IPS-NIHi11 (cell line): ENCODE measurements at regions not wholly inside any gene's neighbourhood (a gene's known extent, or its start where the extent isn't known, plus 50 kb on each side); places are given as distances from the start of the nearest gene placed in this dataset.

Experiments used
- DNase-seq: peaks from one replicate; pipeline ENCODE4 v3.0.0; 2012; ENCODE audit warnings: mixed read lengths, low spot score

DNA sequence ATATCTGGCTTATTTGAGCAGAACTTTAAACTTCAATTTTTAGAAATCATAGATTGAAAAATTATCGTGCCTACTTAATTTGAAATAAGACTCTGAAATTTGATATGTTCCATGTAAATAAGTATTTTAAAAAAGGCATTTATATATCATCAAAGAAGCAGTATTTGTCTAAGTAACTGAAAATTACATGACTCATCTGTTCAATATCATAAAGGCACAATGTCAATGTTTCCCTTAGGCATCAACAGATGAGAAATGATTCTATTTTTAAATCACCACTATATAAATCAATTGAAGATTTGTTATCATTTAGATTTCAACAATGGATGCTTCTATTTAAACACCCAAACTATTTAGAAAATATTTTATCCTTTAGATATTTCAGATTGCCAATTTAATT lies 142.9 kb upstream of the POU5F2 start:
- DNase-seq, result no peak

DNA sequence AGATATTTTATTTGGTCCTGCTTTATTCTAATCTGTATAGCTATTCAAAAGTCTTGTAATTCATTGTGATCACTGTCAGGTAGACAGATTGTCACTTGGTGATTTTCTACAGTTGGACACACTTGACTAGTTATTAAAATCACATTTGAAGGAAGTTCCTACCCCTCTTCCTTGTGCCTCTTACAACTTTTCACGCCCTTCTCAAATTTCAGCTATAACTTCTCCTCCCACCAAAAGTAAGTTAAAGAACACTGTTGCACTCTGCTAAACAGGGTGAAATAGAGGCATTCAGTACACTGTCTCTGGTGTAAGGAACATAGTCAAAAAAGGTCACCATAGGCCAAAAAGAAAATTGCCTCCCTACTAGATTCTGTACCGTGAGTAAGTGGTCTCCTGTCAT lies 142.1 kb upstream of the POU5F2 start:
- peak; percentile 8 for DNase-seq

DNA sequence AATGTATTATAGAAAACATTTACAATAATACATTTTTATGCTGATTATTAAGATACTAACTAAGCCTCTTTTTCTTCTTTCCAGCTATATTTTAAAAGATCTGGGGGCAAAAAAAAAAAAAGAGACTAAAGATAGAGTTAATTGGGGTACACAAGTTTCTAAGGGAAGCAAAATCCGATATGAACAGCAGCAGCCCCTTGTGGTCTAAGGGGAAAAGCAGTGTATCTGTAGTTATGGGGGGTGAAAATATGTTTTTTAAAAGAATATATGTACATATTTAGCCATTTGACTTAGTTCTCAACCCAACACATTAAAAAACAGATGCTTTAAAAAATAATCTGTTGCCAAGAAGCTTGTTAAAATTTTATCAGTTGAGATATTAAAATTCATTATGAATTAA lies 134.3 kb upstream of the POU5F2 start:
- DNase-seq, result no peak

DNA sequence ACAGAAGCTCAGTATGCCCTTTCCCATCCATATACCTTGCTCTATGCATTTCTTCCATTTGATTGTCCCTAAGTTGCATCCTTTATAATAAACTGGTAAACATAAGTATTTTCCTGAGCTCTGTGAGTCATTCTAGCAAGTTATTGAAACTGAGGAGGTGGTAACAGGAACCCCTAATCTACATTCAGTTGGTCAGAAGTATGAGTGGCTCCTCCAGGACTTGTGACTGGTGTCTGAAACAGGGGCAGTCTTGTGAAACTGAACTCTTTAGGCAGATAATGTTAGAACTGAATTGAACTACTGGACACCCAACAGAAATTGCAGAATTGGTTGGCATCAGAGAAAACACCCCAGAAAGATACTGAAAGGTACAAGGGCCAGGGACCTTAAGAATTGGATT lies 133.1 kb upstream of the POU5F2 start:
- DNase-seq, result no peak

DNA sequence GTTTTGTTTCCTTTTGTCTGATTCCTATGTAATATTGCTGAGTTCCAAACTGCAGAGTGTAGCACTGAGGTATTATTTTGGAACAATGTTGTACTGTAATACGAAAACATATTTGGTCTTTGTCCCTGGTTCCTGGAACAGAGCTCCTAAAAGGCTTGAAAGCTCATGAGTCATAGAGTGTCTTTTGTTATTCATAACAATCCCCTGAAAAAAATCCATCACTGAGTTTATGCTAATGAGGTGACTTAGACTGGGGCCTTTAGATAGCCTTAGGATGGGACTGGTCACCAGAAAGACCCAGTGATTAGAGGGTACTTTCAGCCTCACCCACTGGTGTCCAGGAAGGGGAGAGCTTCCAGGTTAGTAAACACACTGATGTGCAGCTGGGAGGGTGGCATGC lies 132.7 kb upstream of the POU5F2 start:
- no peak for DNase-seq

DNA sequence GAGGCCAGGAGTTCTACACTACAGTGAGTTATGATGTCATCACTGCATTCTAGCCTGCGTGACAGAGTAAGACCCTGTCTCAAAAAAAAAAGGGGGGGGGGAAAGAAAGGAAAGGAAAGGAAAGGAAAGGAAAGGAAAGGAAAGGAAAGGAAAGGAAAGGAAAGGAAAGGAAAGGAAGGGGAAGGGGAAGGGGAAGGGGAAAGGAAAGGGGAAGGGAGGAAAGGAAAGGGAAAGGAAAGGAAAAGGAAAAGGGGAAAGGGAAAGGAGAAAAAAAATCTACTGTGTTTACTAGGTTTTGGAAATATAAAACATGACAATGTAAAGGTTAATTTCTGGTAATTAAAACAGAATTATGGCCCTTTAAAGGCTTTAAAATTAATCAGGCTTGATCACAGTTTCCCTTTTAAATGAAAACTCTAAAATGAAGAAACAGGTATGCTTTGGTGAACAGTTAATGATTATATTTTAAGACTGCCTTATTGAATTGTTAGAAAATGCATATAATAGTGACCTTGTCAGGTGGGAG lies 131.9 kb upstream of the POU5F2 start:
- DNase-seq, result no peak

DNA sequence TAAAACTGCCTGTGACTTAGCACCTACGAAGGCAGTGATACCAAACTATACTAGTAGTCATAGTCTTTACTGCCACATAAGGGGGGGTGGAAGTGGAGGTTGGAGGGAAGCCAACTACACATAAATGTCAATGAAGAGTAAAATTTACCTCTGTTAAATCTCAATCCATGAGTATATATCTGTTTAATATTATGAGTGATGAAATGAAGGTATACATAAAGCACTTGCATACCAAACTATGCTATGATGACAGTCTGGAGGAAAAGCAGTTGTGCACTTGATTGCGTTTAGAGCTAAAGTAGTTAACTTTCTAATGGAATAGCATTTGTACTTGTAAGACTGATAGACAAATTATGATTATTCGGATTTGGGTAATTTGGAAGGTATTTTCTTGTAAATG lies 129.2 kb upstream of the POU5F2 start:
- no peak for DNase-seq

DNA sequence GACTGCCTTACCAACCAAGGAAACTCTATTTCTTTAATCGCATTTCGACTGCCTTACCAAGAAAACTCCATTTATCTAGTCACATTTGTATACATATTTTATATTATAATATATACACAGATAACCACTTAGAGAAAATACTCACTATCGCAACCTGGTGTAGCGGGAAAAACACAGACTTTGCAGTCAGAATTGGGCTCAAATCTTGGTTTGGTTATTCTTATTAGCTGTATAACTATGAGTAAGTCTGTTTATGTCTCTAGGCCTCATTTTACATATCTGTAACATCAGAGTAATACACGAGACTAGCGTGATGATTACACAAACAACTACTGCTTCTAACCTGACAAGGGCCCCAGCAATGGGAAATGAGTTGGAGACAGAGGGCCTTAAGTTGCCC lies 127.5 kb upstream of the POU5F2 start:
- no peak for DNase-seq

DNA sequence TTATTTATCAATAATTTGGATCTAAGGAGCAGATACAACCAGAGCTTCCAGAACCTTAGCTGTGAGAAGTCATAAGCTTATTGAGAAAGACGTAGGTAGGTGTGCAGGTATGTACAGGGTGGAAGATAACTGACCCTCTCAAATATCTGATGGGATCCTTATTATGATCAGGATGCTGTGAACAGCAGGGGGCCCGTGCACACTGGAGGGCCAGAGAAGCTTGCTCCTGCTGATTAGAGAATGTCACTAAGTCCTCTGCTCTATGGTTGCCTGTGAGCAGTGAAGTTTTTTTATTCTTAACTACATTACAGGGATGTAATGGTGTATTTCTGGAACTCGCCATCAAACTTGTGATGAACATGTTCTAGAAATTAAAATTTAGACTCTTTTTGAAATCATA lies 108.9 kb upstream of the POU5F2 start:
- no peak for DNase-seq

DNA sequence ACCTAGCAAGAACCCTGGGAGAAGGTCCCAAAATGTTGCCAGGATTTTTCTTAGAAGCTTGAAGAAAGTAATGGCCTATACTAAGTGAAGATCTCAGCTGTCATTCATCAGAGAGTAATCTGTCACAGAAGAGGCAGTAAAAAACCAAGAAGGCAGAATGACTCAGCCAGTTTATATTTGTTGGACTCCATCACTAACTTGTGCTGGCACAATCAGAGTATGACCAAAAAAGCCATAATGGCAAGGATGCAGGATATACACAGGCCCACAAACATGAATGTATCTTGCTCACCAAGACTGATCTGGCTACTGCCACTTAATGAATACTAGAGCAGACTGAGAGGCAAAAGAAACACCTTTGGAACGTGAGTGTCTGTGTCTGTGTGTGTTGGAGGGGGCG lies 104.0 kb upstream of the POU5F2 start:
- DNase-seq, result no peak

DNA sequence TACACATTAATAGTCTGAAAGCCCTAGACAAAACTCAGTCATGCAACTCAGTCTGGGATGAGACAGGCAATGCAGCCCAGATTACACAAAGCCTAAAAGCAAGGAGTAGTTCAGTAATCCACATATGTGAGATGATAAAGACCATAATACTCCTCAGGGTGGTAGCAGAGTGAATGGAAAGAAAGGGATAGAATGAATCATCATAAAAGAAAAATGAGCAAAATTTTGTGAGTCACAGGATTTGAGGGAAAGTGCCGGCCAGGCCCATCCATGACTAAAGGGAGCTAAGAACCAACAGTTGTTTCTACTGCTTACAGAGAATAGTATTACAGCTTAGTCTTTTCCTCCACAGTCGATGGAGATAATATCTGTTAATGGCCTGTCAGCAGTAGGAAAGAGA lies 90.0 kb upstream of the POU5F2 start:
- DNase-seq, result no peak

DNA sequence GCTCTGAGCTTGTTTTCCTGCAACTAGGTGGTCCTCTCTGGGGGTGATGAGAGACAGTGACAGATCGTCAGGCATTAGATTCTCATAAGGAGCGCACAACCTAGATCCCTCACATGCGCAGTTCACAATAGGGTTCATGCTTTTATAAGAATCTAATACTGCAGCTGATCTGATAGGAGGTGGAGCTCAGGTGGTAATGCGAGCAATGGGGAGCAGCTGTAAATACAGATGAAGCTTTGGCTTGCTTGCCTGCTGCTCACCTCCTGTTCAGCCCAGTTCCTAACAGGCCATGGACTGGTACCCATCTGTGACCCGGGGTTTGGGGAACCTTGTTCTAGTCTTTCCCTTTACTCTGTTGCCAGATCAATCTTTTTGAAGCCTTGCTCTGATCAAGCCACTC lies 89.5 kb upstream of the POU5F2 start:
- DNase-seq, result no peak

DNA sequence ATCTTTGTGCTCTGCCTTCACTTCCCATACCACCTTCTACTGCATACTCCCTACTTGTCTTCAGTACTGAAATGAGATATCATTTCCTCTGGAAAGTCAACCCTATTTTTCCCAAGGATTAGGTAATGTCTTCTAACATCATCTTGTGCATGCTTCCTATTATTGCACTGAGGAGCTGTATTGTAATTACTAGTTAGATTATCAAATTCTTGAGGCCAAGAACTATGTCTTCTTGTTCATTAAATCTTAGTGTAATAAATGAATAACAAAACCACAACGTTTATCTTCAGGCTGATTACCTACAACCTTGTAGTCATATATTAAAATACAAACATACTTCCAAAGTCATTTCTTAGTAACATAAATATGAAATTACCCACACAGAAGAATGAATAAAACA lies 87.9 kb upstream of the POU5F2 start:
- no peak for DNase-seq

DNA sequence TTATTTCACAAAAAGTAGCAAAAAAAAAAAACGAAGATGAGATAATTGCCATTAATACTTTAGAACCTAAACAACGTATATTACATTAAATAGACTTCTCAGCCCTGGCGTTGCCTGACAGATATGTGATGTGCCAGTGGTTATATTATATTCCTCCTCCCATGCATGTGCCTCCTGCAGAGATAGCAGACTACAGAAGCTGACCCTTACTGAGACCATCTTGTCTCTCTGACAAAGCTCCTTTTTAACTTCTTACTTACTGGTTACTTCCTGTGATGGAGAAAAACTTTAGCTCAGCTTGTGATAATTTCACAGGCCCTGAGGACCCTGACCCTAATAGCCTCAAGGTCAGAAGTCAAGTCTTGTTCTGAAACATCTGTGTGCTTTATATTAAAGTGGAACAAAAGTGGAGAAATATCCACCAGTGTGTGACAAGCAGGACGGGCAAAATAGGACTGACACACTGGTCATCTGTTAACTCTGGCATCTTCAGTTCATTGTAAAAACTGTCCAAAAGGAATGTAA lies 80.6 kb upstream of the POU5F2 start:
- DNase-seq, result no peak

DNA sequence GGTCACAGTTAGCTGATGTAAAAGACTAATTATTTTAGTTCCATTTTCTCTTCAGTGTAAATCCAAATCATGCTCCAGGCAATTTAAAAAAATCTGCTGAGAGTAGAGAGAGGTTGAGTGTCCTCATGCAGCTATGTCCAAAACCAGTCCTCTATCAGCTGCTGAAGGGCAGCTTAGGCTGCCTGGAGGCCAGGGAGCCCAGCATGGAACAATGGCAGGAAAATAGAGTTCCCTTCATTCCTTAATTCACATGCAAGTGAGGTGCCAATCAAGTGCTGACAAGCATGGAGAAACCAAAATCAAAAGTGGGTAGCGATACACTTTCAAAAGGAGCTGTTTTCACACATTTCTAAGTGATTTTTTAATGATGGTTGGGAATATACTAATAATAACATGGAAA lies 78.3 kb upstream of the POU5F2 start:
- peak; percentile 23 for DNase-seq

DNA sequence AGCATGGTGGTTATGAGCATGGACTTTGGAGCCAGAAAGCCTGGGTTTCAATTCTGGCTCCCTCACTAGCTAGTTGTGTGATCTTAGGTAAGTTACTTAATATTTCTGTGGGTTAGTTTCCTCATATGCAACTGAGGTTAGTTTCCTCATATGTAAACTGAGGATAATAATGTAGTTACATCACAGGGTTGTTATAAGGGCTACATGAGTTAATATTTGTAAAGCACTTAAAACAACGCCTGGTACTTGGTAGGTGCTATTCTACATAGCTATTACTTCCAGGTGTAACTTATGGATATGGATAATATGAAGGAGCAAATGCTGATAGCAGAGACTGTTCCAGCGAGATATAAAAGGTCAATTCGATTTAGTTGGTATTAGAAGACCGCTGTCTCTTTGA lies 69.4 kb upstream of the POU5F2 start:
- DNase-seq, result no peak

DNA sequence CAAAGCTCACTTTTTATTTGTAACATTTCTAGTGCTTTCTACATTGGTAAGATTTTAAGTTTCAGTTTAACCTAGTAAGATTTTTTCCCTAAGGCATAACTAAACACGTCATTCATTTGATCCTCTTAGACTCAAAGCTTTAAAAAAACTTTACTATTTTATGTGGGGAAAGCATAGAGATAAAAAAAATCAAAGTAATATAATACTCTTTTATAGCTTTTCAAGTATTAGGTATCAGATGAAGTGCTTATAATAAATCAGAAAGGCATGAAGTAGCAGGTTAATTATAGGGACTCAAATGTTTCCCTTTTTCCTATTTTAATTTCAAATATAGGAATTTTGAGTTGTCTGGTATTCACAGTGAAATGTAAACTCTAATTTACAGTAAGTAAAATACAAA lies 68.0 kb upstream of the POU5F2 start:
- DNase-seq, result no peak

DNA sequence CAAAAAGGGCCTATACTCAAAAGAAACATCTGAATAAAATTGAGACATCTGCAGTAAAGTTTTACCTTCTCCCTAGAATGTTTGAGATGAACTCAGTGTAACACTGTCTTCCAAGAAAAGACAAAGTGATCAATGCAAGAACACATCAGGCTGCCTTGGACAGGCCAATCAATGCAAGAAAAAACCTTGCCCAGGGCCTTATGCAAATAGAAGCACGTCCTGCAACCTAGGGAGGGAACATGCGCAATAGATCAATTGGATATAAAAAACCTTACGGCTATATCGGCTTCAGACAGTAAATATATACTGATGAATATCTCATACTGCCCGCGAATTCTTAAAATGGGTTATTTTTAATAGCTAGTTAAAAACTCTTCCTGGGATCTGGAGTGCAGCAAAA lies 66.4 kb upstream of the POU5F2 start:
- no peak for DNase-seq

DNA sequence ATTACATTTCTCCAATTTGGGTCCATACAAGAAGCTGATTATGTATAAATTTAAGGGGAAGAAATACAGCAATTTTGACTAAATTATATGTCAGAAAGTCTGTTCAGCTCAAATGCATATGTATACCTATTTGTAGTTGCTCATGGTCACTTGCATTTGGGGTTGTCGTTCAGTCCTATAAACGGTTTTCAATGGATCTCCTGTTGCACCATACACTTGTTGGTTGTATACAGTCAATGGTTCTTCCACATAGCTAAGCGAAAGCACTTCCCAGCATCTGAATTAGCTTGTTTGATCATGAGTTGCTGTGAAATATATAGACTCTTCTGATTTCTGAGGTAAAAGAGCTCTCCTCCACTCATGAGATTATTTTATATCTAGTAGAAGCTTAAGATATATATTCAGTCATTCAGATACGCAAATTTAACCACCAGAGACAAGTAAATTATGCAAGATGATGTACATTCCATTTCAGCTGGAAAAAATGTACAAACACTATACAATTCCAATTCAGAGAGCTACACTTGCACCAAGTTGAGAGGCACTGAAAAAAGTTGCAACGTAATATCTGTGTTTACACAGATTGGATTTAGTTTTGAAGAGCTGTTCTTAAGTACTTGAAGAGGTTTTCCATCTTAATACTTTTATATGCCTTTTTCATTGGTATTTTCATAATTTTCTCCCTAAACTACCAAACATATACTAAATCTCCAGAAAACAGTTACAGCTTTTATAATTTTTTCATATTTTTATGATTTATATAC lies 64.4 kb upstream of the POU5F2 start:
- DNase-seq, result no peak

DNA sequence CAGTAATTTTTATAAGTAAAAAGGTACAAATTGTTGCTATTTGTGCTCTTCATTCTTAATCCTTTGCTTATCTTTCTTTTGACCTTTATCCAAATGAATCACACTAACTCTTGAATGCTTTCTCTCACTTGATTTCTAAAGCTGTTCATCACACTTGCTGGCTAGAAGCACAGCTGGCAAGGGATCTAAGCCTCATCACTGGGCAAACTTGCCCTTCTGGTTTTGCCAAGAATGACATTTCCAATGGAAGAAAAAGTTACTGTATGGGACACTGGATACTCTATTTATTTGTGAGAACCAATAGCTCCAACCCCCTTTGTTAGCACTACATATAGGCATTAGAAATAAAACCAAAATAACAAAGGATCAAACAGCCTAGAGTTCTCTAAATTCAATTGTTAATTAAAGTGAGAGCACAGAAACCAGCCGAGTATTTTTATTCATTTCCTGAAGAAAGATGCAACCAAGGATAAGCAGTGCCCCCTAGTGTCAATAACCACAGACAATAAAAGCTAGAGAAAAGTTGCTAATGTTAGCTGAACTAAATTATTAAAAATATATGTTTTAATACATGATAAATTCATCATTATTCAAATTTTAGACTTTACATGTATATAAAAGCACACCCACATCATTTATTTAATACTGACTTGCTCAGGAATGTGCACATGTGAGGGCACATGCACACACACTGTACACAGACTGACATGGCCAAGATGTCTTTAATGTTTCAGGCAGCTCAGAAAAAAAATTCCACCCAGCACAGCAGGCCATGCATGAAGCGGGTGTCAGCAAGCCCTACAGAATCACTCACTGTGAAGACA lies 59.8 kb upstream of the POU5F2 start:
- DNase-seq, result peak; percentile 23

DNA sequence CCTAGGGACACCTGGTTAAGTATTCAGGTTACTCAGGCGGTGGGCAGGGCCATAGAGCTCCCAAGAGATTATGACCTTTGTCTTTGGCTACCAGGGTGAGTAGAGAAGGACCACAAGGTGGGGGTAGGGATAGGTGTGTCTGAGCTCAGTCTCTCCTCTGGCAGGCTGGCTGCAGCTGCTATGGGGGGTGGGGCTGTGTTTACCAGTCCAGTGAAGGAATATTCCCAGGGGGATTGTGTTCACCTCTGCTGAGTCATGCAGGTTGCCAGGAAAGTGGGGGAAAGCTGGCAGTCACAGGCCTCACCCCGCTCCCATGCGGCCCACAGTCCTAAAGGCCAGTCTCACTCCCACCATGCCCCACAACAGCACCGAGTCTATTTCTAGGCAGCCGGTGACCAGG lies 53.6 kb upstream of the POU5F2 start:
- DNase-seq, result no peak

DNA sequence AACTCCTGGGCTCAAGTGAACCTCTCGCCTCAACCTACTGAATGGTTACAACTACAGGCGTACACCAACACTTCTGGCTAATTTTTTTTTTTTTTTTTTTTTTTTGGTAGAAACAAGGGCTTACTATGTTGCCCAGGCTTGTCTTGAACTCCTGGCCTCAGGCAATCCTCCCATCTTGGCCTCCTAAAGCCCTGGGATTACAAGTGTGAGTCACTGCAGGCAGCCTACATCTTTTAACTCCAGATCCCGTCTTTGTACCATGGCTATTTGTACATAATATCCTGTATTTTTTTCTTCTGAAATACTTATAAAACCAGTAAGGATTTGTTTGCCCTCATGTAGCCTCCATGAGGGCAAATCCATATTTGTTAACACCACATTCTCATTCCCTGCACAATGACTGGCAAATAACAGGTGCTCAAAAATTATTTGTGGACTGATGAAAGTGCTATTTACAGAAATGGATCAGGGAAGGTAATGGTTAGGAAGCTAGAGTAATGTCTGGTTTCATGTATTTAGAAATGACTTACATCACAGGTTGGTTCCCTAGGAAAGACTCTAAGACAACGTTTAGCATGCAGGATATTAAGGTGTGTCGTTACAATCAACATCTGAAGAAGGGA lies 51.9 kb upstream of the POU5F2 start:
- no peak for DNase-seq

DNA sequence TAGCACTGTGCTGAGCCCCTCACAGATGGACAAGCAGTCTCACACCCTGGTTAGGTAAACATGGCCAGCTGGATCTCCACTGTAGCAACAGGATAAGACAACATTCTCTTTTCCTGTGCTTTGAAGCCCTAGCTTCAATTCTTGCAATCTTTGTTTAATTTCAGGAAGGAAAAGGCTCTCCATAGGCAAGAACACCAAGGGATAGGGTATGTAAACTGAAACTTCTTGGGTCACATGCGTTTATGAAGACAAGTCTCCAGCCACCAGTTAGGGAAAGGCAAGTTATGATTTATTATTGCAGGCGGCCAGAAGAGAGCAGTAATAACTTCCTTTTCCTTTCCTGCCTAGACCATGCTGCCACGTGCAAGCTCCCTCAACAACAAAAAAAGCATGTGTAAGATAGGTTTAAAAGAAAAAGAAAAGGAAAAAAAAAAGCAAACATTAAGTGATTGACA lies 50.1 kb upstream of the POU5F2 start:
- DNase-seq, result no peak
